Lower lobe of right lung (tissue), 2 donors: ENCODE measurements at regions not wholly inside any gene's neighbourhood (a gene's known extent, or its start where the extent isn't known, plus 50 kb on each side); places are given as distances from the start of the nearest gene placed in this dataset.

Experiments
- ATAC-seq, 2 donors: fragments of 200-7000 bp; cut with Tn5 transposase; one replicate each; pipeline ENCODE4 v1.9.1; 2020 to 2022; ENCODE audit warnings: mild to moderate bottlenecking in 2 of 2, moderate library complexity in 2 of 2
- DNase-seq: peaks from one replicate; pipeline ENCODE4 v3.0.0-alpha.2; 2020
- H3K27ac ChIP-seq: fragments of 200-600 bp; one replicate; pipeline ENCODE4 v1.8.0; 2022
- H3K27me3 ChIP-seq: fragments of 200-600 bp; one replicate; pipeline ENCODE4 v1.8.0; 2022; ENCODE audit warnings: low read depth
- H3K36me3 ChIP-seq: fragments of 200-600 bp; one replicate; pipeline ENCODE4 v1.8.0; 2022; ENCODE audit warnings: mild to moderate bottlenecking
- H3K4me1 ChIP-seq: fragments of 200-600 bp; one replicate; pipeline ENCODE4 v1.8.0; 2022
- H3K4me3 ChIP-seq: fragments of 200-600 bp; one replicate; pipeline ENCODE4 v1.8.0; 2022; ENCODE audit warnings: mild to moderate bottlenecking
- H3K9me3 ChIP-seq: fragments of 200-600 bp; one replicate; pipeline ENCODE4 v1.8.0; 2022
- intact Hi-C: fragments of 100-400 bp; cut with DNase I; formaldehyde crosslinking; loops from one replicate; pipeline ENCODE4 v1.11.0; 2022
- TF ChIP-seq, protein P1 (sequence below): fragments of 200-600 bp; IDR thresholded peaks from one replicate; pipeline ENCODE4 v1.8.0; 2022; ENCODE audit warnings: antibody characterized with exemption, mild to moderate bottlenecking
- donor health status: DM: no; HTN: yes; CAD: no; lungs with severe emphysema.

DNA sequence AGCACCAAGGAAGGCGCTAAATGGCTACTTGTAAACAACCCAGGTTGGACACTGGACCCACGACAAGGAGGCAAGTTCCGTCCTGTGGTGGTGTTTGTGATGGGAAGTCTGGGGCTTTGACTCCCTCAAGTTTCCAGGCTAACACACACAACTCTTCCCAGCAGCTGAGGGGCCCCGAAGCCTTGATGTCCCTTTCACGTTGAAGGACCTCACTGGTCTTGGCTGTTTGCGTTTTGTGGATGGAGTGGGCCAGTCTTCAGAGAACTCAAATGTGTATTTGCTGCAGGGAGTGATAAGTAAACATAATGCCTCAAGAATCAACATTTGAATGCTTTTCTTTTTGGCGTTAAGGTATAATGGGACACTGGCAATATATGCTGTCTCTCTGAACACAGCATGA, 199.2 kb downstream of the TM9SF2 start:
- DNase-seq = no peak
- TF ChIP-seq, protein P1, sequence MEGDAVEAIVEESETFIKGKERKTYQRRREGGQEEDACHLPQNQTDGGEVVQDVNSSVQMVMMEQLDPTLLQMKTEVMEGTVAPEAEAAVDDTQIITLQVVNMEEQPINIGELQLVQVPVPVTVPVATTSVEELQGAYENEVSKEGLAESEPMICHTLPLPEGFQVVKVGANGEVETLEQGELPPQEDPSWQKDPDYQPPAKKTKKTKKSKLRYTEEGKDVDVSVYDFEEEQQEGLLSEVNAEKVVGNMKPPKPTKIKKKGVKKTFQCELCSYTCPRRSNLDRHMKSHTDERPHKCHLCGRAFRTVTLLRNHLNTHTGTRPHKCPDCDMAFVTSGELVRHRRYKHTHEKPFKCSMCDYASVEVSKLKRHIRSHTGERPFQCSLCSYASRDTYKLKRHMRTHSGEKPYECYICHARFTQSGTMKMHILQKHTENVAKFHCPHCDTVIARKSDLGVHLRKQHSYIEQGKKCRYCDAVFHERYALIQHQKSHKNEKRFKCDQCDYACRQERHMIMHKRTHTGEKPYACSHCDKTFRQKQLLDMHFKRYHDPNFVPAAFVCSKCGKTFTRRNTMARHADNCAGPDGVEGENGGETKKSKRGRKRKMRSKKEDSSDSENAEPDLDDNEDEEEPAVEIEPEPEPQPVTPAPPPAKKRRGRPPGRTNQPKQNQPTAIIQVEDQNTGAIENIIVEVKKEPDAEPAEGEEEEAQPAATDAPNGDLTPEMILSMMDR = no peak
- no peaks in the 10 kb centered on the region for H3K4me1 ChIP-seq

DNA sequence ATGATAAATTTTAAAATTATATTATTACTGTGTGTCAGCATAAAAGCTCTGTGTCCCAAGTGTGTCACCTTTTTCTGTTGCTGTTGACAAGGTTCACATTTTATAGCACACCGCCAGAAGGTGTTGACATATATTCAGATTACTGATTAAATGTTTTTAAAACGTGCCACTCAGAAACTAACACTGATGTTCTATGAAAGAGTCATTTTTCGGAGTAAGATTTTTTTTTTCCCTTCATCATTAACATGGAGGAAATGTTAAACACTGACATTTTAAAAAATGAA, 197.5 kb downstream of the TM9SF2 start:
- H3K4me3 ChIP-seq = no peak overlapping the region
- no peaks in the 10 kb centered on the region for H3K27me3 ChIP-seq
- no peaks in the 10 kb centered on the region for H3K36me3 ChIP-seq
- ATAC-seq (no peak), DNase-seq (no peak)
- intact Hi-C loops = no loop called here
- no peaks in the 10 kb centered on the region for H3K9me3 ChIP-seq
- H3K27ac ChIP-seq = no peak overlapping the region
- no peaks in the 10 kb centered on the region for H3K4me1 ChIP-seq
- TF ChIP-seq, protein P1 = no peak

More for the DNA sequence above, 199.2 kb downstream of the TM9SF2 start:
- intact Hi-C loops = no loop called here
- H3K36me3 ChIP-seq = no peaks in the 10 kb centered on the region
- no peaks in the 10 kb centered on the region for H3K9me3 ChIP-seq
- no peak overlapping the region for H3K27ac ChIP-seq
- no peaks in the 10 kb centered on the region for H3K27me3 ChIP-seq
- ATAC-seq = no peak
- H3K4me3 ChIP-seq = no peak overlapping the region

DNA sequence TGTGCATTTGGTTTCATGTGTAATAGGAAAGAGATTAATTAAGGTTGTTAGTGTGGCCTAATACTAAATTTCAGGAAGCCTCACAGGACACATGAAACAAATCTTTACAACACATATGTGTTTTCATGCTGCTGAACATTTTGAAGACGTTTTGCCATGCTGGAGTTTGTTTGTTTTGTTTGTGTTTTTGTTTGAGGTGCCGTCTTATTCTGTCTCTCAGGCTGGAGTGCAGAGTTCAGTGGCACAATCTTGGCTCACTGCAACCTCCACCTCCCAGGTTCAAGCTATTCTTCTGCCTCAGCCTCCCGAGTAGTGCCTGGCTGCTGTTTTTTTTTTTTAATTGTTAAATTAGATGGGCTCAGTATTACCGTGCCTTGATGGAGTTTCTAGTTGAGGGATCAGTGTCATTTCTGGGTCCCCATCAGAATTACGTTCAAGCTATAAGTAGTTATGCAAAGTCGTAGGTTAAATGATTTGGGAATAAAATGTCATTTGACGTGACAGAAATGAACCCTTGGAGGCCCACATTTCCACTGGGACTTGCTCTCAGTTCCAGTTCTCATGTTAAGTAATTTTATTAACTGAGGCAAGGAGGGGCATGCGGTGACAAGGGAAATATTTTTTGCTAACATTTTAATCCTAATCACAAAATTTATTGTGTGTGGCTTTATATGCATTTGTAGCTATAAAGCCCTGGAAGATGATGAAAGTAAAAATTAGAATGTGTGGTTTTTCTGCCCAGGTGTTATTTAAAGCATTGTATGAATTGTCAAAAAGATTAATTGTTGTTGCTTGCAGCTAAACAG, 196.9 kb downstream of the TM9SF2 start:
- DNase-seq (no peak), ATAC-seq (no peak)
- H3K9me3 ChIP-seq = no peaks in the 10 kb centered on the region
- H3K27me3 ChIP-seq = no peaks in the 10 kb centered on the region
- intact Hi-C loops = no loop called here
- H3K27ac ChIP-seq = no peak overlapping the region
- TF ChIP-seq, protein P1 = no peak
- H3K36me3 ChIP-seq = no peaks in the 10 kb centered on the region
- H3K4me1 ChIP-seq = no peaks in the 10 kb centered on the region
- H3K4me3 ChIP-seq = no peak overlapping the region

DNA sequence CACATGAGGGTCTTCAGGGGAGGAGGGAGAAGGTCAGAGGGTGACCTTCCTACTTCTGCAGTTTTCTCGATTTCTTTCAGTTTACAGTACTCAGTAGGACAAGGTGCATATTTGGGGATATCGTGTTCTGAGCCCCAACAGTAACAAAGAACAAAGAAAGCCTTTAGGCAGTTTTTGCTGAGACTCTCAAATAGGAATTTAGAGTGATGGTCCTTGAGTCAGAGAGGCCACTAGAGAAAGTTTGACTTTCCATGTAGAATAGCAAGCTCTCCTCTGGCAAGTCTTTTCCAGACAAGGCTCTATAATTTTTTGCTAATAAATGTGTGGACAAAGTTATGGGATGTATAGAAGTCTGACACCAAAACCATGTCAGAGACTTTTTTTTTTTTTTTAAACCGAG, 194.6 kb downstream of the TM9SF2 start:
- TF ChIP-seq, protein P1 = no peak
- intact Hi-C loops = no loop called here
- Histone ChIP-seq H3K4me1 (no peaks in the 10 kb centered on the region), H3K9me3 (no peaks in the 10 kb centered on the region), H3K4me3 (no peak overlapping the region), H3K27me3 (no peaks in the 10 kb centered on the region), H3K27ac (no peak overlapping the region), H3K36me3 (no peaks in the 10 kb centered on the region)
- DNase-seq = no peak
- ATAC-seq = no peak

DNA sequence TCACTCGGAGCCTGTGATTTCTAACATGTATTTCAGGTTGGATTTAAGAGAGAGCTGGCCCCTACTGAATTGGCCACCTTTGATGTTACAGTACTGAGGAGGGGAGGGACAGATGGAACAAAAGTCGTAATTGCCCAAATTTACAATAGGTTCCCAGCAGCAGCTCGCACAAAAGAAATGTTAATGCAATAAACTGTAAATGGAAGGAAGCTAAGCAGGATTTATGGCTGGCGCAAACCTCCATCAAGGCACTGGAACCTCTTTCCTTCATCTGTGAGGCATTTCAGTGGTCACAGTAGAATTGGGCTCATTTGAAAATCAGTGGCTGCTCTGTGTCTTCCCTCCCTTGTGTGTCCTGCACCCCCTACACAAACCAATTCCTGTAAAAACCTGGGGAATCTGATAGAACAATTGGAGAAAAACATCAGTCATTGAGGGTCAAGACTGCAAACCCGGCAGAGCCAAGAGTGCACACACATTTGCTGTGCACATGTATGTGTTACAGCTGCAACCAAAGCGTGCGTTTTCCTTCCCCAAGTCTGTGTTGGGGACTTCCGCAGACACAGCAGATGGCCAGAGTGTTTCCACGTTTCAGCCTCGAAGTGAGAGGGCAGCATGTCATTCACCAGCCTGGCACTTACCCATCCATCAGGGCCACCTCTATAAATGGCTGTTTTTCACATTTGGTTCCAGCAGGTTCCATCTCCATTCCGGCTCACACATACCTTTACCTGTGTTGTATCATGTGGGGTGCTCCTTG, 192.8 kb downstream of the TM9SF2 start:
- intact Hi-C loops = no loop called here
- ATAC-seq (no peak), DNase-seq (no peak)
- H3K27ac ChIP-seq = no peak overlapping the region
- no peaks in the 10 kb centered on the region for H3K27me3 ChIP-seq
- TF ChIP-seq, protein P1 = no peak
- H3K4me3 ChIP-seq = no peak overlapping the region
- H3K4me1 ChIP-seq = no peaks in the 10 kb centered on the region
- H3K36me3 ChIP-seq = no peaks in the 10 kb centered on the region
- H3K9me3 ChIP-seq = no peaks in the 10 kb centered on the region
